Activated CD4-positive, alpha-beta T cell treated with anti-CD3 and anti-CD28 coated beads, Interleukin-2, amount 50 U/mL, for 48 hours (primary cell): ENCODE measurements at regions not wholly inside any gene's neighbourhood (a gene's known extent, or its start where the extent isn't known, plus 50 kb on each side); places are given as distances from the start of the nearest gene placed in this dataset.
"Not testable (repeated sequence)": the region's sequence is repeated elsewhere in the genome, so short reads cannot be mapped to it uniquely, and the experiment has no call there.

Experiments used
- DNase-seq, 2 experiments: peaks; one replicate each; pipeline ENCODE4 v3.0.0-alpha.2; 2020

GRCh38 chr1:234785471-234785919, 175.5 kb upstream of the IRF2BP2 start:
- DNase-seq = not testable (repeated sequence)

- DNase-seq = not testable (repeated sequence)
These were observed 174.1 kb upstream of the IRF2BP2 start for GRCh38 chr1:234784108-234784507.

GRCh38 chr1:234782791-234783190, 172.8 kb upstream of the IRF2BP2 start:
- DNase-seq = no peak

DNA sequence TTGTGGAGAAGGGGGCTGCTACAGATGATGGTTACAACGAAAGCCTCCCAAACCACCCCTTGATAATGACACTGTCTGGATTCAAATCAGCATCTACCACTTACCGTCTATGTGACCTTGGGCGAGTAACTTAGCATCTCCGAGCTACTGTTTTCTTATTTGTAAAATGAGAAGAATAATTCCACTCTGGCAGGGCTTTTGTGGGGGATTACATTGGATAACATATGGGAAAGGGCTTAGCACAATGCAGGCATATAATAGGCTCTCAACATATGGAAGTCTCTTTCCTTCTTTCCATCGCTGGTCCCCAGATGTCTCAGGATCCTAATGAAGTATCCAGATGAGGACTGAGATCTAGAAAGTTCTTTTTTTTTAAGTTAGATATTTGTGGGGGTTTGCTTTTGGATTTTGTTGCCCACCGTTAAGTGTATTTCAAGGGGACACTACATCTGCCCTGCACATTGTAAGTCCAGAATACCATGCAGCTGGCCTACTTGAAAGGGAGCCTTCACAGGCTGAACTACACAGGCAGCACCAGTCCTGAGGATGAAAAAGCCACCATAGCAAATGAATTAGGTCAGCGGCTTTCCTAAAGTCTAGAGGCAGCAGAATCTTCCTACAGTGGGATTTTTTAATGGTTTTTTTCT, 172.2 kb upstream of the IRF2BP2 start:
- no peak for DNase-seq

DNA sequence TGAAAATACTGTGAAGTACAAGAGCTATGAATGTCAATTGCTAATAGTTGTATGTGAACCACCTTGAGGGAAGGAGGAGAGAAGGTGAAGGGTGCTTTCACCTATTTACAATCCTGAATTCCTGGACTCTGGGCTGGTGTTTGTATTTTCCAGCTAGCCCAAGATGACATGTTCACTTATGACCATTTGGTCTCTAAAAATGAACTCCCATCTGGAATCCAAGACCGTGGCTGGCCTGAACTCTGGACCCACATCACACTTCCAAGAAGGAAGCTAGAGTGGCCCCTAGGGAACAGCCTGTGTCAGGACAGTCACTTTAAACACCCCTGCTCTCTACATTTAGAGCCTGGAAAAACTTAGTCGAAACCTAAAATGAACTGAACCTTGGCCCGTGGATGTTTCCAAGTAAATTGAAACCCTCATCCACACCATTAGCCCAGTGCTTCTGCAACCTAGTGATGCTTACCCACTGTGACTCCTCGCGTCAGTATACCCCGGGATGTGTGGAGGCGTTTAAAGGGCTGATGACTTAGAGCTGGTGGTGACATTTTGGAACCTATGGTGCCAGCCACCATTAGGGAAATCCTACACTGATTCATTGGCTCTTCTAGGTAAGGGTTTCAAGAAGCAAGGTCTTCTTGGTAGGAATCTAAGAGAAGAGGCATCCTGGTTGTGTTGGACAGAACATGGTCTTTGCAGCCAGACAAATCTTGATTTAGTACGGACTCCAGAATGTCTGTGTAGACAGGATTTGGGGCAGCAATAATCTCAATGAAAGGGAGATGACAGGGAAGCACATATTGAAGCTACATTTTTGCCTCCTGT, 171.5 kb upstream of the IRF2BP2 start:
- peak; percentile 55 to 73 for DNase-seq

GRCh38 chr1:234780531-234781162, 170.7 kb upstream of the IRF2BP2 start:
- DNase-seq = no peak

GRCh38 chr1:234780112-234780511, 170.1 kb upstream of the IRF2BP2 start:
- DNase-seq = no peak

- not testable (repeated sequence) for DNase-seq
These were observed 169.6 kb upstream of the IRF2BP2 start for GRCh38 chr1:234779600-234779999.

DNA sequence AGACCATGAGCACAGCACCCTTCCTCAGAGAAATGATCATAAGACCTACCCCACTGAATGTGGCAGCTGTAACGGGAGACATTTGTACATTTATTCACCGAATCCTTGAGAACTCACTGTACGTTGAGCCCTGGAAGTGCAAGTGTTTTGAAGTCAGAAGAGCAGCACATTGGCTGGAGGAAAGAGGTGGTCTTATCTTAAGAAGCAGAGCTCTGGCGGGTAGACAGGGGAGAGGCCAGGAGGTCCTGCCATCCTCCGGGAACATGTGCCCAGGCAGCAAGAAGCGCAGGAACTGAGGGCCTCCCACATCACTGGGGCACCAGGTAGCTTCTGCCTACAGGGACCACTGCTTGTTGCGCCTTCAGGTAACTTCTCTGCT, 169.2 kb upstream of the IRF2BP2 start:
- DNase-seq = no peak

GRCh38 chr1:234778221-234779159, 168.5 kb upstream of the IRF2BP2 start:
- DNase-seq = no peak

GRCh38 chr1:234777856-234778220, 167.9 kb upstream of the IRF2BP2 start:
- DNase-seq = no peak

- no peak for DNase-seq
These were observed 167.2 kb upstream of the IRF2BP2 start for GRCh38 chr1:234776876-234777855.

DNA sequence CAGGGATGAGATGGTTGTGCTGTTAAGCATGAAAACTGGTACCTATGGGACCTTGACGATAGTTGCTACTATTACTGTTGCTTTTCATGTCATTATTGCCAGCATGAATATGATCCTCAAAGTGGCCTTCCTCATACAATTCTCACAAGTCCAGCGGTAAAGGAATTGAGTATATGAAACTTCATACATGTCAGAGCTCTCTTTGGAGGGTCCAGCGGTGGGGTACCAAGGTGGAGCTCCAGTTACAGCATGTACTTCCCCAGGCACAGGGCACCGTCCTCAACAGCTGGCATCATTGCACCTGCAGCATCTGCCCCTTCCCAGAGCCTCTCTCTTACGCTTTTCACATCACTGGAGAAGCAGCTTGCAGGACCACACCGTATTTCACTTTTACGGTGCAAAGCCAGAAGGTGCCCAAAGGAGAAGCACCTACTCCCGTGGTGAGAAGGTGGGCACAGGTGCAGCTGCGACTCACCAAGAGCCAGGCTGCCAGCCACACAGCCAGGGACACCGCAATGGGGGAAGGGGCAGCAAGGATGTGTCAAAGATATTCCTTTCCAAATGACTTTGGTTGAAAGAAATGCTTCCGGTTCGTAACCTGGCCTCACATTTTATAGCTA, 166.4 kb upstream of the IRF2BP2 start:
- no peak for DNase-seq

DNA sequence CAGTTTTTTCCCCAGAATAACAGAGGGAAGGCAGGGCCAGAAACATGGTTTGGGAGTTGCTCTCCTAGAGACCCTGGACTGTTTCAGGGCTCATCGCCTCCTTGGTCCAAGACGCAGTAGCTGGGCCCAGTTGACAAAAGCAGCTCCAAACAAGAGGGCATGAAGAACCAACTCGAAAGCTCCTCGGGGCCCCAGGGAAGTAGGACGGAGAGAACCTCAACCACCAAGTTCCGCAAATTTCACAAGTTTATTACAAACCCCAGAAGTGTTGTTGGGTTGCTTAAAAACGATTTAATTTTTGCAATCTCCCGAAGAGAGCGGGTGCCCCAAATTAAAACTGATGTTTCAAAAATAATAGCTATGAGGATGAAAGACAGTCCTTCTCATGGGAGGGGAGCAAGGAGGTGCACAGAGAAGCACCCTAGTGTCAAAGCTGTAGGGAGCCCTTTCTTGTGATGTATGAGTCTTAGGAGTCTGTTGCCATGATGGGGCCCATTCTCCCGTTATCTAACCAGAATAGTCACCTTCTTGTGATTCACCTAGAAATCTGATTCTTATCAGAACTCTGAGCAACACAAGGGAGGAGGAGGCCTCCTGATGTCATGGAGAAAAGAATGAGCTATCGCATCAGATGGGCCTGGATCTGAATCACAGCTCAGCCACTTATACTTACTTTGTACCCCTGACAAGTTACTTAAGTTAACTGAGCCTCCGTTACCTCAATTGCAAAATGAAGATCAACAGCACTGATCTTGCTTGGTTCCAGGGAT, 165.7 kb upstream of the IRF2BP2 start:
- peak in 1 of 2 experiments; percentile 40 for DNase-seq

DNA sequence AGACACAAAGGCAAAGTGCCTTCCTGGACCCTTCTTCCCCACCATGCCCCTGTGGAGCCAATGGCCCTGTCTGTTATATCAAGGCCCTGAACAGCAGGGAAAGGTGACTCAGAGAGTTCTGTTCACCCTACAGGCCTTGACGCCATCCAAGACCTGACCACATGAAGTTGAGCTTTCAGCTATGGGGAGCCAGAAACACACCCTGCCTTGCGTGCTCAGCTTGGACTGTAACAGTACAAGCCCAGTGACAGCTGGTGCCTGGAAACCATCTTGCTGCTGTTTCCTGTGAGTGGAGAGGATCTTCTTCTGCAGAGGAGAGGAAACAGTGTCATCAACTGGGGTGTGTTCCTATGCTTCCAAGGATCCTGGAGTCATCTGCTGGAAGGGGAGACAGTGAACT, 165.0 kb upstream of the IRF2BP2 start:
- no peak for DNase-seq

DNA sequence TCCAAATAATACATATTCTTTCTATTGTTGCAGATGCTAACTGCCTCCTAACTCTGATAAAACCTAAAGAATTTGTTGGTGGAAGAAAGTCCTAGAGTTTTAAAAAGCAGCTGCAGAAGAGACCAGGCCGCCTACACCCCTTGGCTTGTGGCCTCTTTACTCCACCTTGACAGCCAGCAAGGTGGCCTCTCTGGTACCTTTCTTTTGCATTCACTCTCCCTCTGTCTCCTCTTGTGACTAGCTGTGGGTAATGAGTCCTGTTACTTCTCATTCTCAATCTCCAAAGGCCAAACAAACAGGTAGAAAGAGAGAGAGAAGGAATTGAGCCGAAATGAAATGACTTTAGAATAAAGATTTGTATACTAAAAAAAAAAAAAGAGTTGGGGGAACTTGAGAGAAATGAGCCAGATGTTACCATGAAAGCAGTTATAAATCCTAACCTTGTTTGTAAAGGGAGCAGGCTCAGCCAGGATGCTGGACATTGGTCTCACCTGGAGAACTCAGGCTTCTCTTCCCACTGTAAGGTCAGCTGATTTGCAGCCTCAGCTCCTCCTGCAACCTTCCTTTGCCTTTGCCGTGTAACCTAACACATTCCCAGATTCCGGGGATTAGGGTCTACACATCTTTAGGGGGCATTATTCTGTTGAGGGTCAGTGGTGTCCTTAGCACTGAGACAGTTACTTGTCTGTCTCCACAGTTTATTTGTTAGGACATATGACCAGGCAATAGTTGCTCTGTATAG, 164.1 kb upstream of the IRF2BP2 start:
- no peak for DNase-seq

DNA sequence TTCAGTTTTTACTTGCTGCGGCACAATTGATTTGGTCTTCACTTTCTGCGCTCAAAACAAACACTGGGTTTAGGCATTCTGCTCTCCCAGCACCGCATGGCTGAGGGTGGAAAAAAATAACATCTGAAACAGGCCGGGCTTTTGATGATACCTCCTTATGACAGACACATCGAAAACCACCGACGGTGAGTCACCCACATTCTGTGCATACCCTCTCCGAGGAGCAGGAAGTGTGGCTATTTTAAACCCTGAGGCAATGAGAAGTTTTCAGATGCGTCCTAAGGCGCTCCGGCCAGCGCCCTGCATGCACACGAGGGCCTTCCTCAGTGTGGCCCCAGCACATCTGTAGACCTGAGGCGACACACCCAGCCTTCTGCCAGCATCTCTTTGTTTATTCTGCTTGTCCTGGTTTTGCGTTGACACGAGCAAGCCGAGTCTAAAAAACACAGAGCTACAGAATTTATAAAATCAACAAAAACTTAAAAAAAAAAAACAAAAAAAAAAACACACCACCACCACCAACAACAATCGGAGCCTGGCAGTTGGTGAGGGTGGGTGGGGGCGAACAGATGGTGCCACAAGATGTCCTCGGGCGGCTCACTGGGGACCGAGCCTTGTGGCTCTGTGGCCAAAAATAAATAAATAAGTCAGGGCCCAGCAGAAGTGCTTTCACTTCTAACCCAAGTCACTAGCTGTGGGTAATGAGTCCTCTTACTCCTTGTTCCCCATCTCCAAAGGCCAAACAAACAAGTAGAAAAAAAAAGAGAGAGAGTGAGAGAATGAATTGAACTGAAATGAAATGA, 162.6 kb upstream of the IRF2BP2 start:
- DNase-seq = peak; percentile 87 to 91

DNA sequence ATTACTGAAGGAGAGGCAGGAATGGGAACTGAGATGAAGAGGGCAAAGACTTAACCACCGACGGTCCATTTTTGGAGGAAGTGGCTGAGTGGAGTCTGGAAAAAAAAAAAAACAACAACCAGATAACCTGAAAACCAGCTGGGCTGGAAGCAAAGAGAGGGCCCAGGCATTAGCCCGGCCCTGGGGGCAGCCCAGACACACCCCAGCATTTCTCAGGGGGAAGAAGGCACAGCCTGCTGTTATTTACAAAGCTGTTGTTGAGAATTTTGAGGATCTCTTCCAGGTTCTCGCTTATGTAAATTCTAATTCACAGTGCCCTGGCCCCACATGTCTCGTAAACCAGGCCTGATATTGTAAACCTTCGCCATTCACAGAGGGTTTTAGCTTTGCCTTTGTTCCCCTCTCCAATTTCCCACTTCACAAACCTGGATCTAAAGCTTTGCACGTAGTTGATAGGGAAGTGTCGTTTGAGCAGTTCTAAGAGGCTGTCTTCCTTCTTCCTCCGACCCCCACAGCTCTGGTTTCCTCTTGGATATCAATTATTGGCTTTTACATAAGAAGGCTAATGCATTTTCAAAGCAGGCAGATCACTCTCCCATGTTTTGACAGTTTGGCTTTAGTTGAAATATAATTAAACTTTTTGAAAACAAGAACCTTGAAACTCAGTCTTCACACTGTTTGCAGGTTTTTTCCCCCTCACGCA, 161.8 kb upstream of the IRF2BP2 start:
- no peak for DNase-seq
